Liver (tissue), 7 donors: ENCODE measurements at regions not wholly inside any gene's neighbourhood (a gene's known extent, or its start where the extent isn't known, plus 50 kb on each side); places are given as distances from the start of the nearest gene placed in this dataset.

Experiments used
- DNase-seq: peaks from one replicate; pipeline ENCODE4 v3.0.0-alpha.2; 2017; ENCODE audit warnings: low spot score
- H3K27ac ChIP-seq, 2 donors: one replicate each; pipeline ENCODE4 v1.7.0; 2013; ENCODE audit warnings: inconsistent platforms in 2 of 2, low read length in 2 of 2, control low read depth in 1 of 2, low read depth in 1 of 2, mild to moderate bottlenecking in 1 of 2
- H3K27me3 ChIP-seq, 4 donors: one replicate each; pipeline versions ENCODE4 v1.6.1 to v1.7.0; 2013; ENCODE audit warnings: low read length in 3 of 4, inconsistent platforms in 1 of 4, mild to moderate bottlenecking in 1 of 4, moderate library complexity in 1 of 4; ENCODE audit not compliant: control insufficient read depth in 4 of 4, insufficient read depth in 4 of 4
- H3K36me3 ChIP-seq, 4 donors: one replicate each; pipeline versions ENCODE4 v1.6.1 to v1.7.0; 2013; ENCODE audit warnings: low read length in 3 of 4, mild to moderate bottlenecking in 3 of 4, low read depth in 1 of 4, moderate library complexity in 1 of 4; ENCODE audit not compliant: control insufficient read depth in 4 of 4, insufficient read depth in 3 of 4
- H3K4me1 ChIP-seq, 4 donors: one replicate each; pipeline versions ENCODE4 v1.6.1 to v1.7.0; 2013; ENCODE audit warnings: low read length in 3 of 4, mild to moderate bottlenecking in 3 of 4, moderate library complexity in 1 of 4; ENCODE audit not compliant: control insufficient read depth in 4 of 4, insufficient read depth in 4 of 4
- H3K4me3 ChIP-seq, 3 donors: one replicate each; pipeline versions ENCODE4 v1.6.1 to v1.7.0; 2013; ENCODE audit warnings: low read length in 3 of 3, control low read depth in 1 of 3, low read depth in 1 of 3, mild to moderate bottlenecking in 1 of 3
- H3K9ac ChIP-seq, 2 donors: one replicate each; pipeline ENCODE4 v1.7.0; 2013; ENCODE audit warnings: low read length in 2 of 2, mild to moderate bottlenecking in 2 of 2, moderate library complexity in 2 of 2, control low read depth in 1 of 2, low read depth in 1 of 2
- H3K9me3 ChIP-seq, 4 donors: one replicate each; pipeline versions ENCODE4 v1.6.1 to v1.7.0; 2013; ENCODE audit warnings: low read length in 3 of 4; ENCODE audit not compliant: control insufficient read depth in 4 of 4
- EGR1 ChIP-seq, 2 donors: IDR thresholded peaks; 2 replicates each; pipeline ENCODE4 v1.6.1; 2016 to 2018; ENCODE audit warnings: antibody characterized with exemption in 2 of 2, low read depth in 2 of 2
- FOXA1 ChIP-seq: IDR thresholded peaks from 2 replicates; pipeline ENCODE4 v1.6.1; 2016; ENCODE audit warnings: antibody characterized with exemption
- FOXA2 ChIP-seq: IDR thresholded peaks from 2 replicates; pipeline ENCODE4 v1.6.1; 2016; ENCODE audit warnings: antibody characterized with exemption
- GABPA ChIP-seq, 2 donors: IDR thresholded peaks in 1 of 2; conservative IDR thresholded peaks in 1 of 2; 2 replicates each; pipeline ENCODE4 v1.6.1; 2016; ENCODE audit warnings: antibody characterized with exemption in 2 of 2, mild to moderate bottlenecking in 1 of 2, moderate library complexity in 1 of 2
- HNF4A ChIP-seq, 2 donors: conservative IDR thresholded peaks; 2 replicates each; pipeline ENCODE4 v1.6.1; 2016; ENCODE audit warnings: antibody characterized with exemption in 2 of 2, mild to moderate bottlenecking in 2 of 2
- HNF4G ChIP-seq: IDR thresholded peaks from 2 replicates; pipeline ENCODE4 v1.6.1; 2016; ENCODE audit warnings: antibody characterized with exemption
- JUND ChIP-seq, 2 donors: IDR thresholded peaks; 2 replicates each; pipeline ENCODE4 v1.6.1; 2016; ENCODE audit warnings: antibody characterized with exemption in 2 of 2
- NR2F2 ChIP-seq: IDR thresholded peaks from 2 replicates; pipeline ENCODE4 v1.6.1; 2016; ENCODE audit warnings: antibody characterized with exemption
- RAD21 ChIP-seq, 2 donors: IDR thresholded peaks; 2 replicates each; pipeline ENCODE4 v1.6.1; 2016; ENCODE audit warnings: antibody characterized with exemption in 2 of 2, mild to moderate bottlenecking in 2 of 2
- RXRA ChIP-seq, 2 donors: IDR thresholded peaks; 2 replicates each; pipeline ENCODE4 v1.6.1; 2017 to 2018; ENCODE audit warnings: antibody characterized with exemption in 2 of 2, mild to moderate bottlenecking in 1 of 2
- SP1 ChIP-seq: IDR thresholded peaks from 2 replicates; pipeline ENCODE4 v1.6.1; 2018; ENCODE audit warnings: antibody characterized with exemption, mild to moderate bottlenecking
- TAF1 ChIP-seq: conservative IDR thresholded peaks from 2 replicates; pipeline ENCODE4 v1.6.1; 2016; ENCODE audit warnings: antibody characterized with exemption, mild to moderate bottlenecking
- YY1 ChIP-seq: IDR thresholded peaks from 2 replicates; pipeline ENCODE4 v1.6.1; 2016; ENCODE audit warnings: antibody characterized with exemption, mild to moderate bottlenecking
- TF ChIP-seq, protein P1 (sequence below): IDR thresholded peaks from 2 replicates; pipeline ENCODE4 v1.6.1; 2016; ENCODE audit warnings: antibody characterized with exemption
- TF ChIP-seq, protein P2 (sequence below): fragments of 150-350 bp; IDR thresholded peaks from 2 replicates; pipeline ENCODE4 v1.5.1; 2017; ENCODE audit warnings: improper control_type of control experiment, low read depth, low read length; ENCODE audit not compliant: missing input control
- TF ChIP-seq, protein P3 (sequence below): IDR thresholded peaks from 2 replicates; pipeline ENCODE4 v1.6.1; 2016; ENCODE audit warnings: antibody characterized with exemption, mild to moderate bottlenecking
- TF ChIP-seq, protein P4 (sequence below): IDR thresholded peaks from 2 replicates; pipeline ENCODE4 v1.6.1; 2016; ENCODE audit warnings: antibody characterized with exemption
- TF ChIP-seq, protein P5 (sequence below): IDR thresholded peaks from 2 replicates; pipeline ENCODE4 v1.6.1; 2016; ENCODE audit warnings: antibody characterized with exemption
- donor health status: healthy.
- donor health status: healthy.
- donor health status: healthy.
- donor health status: healthy.

DNA sequence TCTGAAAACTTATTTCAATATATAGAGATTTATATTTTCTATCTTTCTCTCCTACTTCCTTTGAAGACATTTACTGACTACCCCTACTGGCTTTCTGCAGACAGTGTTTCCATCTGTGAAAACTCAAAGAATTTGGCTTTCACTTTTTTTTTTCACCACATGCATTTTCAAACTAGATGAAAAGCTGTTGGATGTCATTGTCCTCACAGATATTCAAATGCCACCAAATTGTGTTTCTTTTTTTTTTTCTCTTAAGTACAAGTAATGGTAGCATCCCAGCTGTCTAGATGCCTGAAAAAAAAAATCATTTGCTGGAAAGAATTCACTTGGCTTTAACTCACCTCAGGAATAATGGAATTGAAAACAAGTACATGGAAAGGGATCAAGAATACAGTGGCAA, 2258.6 kb upstream of the ACO1 start:
- Histone ChIP-seq H3K36me3 (no peaks in the 10 kb centered on the region), H3K27me3 (no peaks in the 10 kb centered on the region), H3K4me1 (no peaks in the 10 kb centered on the region), H3K9ac (no peak overlapping the region), H3K4me3 (no peak overlapping the region), H3K27ac (no peak overlapping the region), H3K9me3 (no peaks in the 10 kb centered on the region)
- TF ChIP-seq RAD21 (IDR thresholded peaks at IDR 0.05): no peak
- TF ChIP-seq, protein P1, sequence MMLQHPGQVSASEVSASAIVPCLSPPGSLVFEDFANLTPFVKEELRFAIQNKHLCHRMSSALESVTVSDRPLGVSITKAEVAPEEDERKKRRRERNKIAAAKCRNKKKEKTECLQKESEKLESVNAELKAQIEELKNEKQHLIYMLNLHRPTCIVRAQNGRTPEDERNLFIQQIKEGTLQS: no peak
- no peak for TF ChIP-seq FOXA1
- no peak for TF ChIP-seq JUND (IDR thresholded peaks at IDR 0.05)
- TF ChIP-seq NR2F2: no peak
- TF ChIP-seq, protein P2, sequence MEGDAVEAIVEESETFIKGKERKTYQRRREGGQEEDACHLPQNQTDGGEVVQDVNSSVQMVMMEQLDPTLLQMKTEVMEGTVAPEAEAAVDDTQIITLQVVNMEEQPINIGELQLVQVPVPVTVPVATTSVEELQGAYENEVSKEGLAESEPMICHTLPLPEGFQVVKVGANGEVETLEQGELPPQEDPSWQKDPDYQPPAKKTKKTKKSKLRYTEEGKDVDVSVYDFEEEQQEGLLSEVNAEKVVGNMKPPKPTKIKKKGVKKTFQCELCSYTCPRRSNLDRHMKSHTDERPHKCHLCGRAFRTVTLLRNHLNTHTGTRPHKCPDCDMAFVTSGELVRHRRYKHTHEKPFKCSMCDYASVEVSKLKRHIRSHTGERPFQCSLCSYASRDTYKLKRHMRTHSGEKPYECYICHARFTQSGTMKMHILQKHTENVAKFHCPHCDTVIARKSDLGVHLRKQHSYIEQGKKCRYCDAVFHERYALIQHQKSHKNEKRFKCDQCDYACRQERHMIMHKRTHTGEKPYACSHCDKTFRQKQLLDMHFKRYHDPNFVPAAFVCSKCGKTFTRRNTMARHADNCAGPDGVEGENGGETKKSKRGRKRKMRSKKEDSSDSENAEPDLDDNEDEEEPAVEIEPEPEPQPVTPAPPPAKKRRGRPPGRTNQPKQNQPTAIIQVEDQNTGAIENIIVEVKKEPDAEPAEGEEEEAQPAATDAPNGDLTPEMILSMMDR: no peak
- no peak for TF ChIP-seq YY1
- no peak for TF ChIP-seq HNF4A (conservative IDR thresholded peaks at IDR 0.05)
- no peak for TF ChIP-seq GABPA (IDR thresholded peaks at IDR 0.05 in 1 of 2, conservative IDR thresholded peaks at IDR 0.05 in 1 of 2)
- TF ChIP-seq FOXA2: no peak
- no peak for TF ChIP-seq TAF1
- TF ChIP-seq, protein P3, sequence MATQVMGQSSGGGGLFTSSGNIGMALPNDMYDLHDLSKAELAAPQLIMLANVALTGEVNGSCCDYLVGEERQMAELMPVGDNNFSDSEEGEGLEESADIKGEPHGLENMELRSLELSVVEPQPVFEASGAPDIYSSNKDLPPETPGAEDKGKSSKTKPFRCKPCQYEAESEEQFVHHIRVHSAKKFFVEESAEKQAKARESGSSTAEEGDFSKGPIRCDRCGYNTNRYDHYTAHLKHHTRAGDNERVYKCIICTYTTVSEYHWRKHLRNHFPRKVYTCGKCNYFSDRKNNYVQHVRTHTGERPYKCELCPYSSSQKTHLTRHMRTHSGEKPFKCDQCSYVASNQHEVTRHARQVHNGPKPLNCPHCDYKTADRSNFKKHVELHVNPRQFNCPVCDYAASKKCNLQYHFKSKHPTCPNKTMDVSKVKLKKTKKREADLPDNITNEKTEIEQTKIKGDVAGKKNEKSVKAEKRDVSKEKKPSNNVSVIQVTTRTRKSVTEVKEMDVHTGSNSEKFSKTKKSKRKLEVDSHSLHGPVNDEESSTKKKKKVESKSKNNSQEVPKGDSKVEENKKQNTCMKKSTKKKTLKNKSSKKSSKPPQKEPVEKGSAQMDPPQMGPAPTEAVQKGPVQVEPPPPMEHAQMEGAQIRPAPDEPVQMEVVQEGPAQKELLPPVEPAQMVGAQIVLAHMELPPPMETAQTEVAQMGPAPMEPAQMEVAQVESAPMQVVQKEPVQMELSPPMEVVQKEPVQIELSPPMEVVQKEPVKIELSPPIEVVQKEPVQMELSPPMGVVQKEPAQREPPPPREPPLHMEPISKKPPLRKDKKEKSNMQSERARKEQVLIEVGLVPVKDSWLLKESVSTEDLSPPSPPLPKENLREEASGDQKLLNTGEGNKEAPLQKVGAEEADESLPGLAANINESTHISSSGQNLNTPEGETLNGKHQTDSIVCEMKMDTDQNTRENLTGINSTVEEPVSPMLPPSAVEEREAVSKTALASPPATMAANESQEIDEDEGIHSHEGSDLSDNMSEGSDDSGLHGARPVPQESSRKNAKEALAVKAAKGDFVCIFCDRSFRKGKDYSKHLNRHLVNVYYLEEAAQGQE: no peak
- TF ChIP-seq, protein P4, sequence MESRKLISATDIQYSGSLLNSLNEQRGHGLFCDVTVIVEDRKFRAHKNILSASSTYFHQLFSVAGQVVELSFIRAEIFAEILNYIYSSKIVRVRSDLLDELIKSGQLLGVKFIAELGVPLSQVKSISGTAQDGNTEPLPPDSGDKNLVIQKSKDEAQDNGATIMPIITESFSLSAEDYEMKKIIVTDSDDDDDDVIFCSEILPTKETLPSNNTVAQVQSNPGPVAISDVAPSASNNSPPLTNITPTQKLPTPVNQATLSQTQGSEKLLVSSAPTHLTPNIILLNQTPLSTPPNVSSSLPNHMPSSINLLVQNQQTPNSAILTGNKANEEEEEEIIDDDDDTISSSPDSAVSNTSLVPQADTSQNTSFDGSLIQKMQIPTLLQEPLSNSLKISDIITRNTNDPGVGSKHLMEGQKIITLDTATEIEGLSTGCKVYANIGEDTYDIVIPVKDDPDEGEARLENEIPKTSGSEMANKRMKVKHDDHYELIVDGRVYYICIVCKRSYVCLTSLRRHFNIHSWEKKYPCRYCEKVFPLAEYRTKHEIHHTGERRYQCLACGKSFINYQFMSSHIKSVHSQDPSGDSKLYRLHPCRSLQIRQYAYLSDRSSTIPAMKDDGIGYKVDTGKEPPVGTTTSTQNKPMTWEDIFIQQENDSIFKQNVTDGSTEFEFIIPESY: no peak
- TF ChIP-seq HNF4G: no peak
- no peak for TF ChIP-seq EGR1 (IDR thresholded peaks at IDR 0.05; ENCODE audit: low read depth in 2 of 2)
- no peak for DNase-seq

DNA sequence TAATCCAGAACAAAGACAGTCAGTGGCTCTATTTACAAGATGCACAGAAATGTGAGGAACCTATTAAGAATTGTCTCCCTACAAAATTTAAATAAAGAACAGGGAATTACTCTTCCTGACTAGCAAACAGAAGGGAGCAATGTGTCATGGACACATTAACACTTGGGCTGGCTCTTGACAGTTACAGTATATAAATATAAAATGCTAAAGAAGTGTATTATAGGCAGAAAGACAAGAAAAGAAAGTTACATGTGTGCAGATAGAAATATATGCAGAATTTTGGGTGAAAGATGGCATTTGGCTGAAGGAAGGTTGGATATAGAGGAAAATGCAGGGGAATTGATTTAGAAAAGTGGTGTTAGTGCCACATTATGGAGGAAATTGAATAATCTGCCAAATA, 2257.1 kb upstream of the ACO1 start:
- H3K4me3 ChIP-seq: no peak overlapping the region
- H3K36me3 ChIP-seq: no peaks in the 10 kb centered on the region
- DNase-seq: no peak
- H3K4me1 ChIP-seq: no peaks in the 10 kb centered on the region
- no peaks in the 10 kb centered on the region for H3K9me3 ChIP-seq
- no peak for TF ChIP-seq EGR1 (IDR thresholded peaks at IDR 0.05; ENCODE audit: low read depth in 2 of 2)
- no peak for TF ChIP-seq NR2F2
- TF ChIP-seq FOXA1: no peak
- TF ChIP-seq, protein P4: no peak
- no peak for TF ChIP-seq FOXA2
- TF ChIP-seq, protein P5, sequence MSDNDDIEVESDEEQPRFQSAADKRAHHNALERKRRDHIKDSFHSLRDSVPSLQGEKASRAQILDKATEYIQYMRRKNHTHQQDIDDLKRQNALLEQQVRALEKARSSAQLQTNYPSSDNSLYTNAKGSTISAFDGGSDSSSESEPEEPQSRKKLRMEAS: no peak
- TF ChIP-seq YY1: no peak
- TF ChIP-seq, protein P1: no peak
- no peak for TF ChIP-seq GABPA (IDR thresholded peaks at IDR 0.05 in 1 of 2, conservative IDR thresholded peaks at IDR 0.05 in 1 of 2)
- no peak for TF ChIP-seq RXRA (IDR thresholded peaks at IDR 0.05)
- no peak for TF ChIP-seq SP1
- TF ChIP-seq HNF4G: no peak
- TF ChIP-seq, protein P3: no peak
- H3K9ac ChIP-seq: no peak overlapping the region
- H3K27ac ChIP-seq: no peak overlapping the region
- no peaks in the 10 kb centered on the region for H3K27me3 ChIP-seq
